ENCODE measurements at regions not wholly inside any gene's neighbourhood (a gene's known extent, or its start where the extent isn't known, plus 50 kb on each side); places are given as distances from the start of the nearest gene placed in this dataset.

DNA sequence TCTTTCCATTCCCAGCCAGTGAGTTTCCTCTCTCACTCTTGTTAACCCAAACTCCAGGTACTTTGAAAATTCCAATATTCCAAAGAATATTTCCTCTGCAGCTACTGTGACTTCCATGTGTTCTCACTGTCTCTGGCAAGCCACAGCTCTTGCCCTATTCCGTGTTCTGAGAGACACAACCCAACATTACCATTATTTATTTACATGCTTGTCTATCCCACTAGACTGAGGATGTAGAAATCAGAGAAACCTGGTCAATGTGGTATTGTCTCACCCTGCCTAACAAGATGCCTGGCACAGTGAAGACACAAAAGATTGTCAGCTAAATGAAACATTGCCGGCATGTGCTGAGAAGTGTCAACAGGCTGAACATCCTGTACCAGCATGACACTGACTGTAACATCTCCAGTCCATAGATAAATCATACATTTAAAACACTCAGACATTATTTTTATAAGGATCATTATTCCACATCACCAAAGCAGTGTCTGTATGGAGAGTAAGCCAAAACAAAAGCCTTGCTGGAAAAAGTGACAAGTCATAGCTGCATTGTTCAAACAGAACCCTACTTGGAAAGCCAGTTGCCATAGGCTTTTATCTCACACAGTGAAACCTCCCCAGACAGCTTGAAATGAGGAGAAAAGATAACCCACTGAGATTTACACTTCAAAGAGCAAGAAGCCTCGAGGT, 72.3 kb downstream of the SIPA1L2 start:
- TF ChIP-seq, protein P1, sequence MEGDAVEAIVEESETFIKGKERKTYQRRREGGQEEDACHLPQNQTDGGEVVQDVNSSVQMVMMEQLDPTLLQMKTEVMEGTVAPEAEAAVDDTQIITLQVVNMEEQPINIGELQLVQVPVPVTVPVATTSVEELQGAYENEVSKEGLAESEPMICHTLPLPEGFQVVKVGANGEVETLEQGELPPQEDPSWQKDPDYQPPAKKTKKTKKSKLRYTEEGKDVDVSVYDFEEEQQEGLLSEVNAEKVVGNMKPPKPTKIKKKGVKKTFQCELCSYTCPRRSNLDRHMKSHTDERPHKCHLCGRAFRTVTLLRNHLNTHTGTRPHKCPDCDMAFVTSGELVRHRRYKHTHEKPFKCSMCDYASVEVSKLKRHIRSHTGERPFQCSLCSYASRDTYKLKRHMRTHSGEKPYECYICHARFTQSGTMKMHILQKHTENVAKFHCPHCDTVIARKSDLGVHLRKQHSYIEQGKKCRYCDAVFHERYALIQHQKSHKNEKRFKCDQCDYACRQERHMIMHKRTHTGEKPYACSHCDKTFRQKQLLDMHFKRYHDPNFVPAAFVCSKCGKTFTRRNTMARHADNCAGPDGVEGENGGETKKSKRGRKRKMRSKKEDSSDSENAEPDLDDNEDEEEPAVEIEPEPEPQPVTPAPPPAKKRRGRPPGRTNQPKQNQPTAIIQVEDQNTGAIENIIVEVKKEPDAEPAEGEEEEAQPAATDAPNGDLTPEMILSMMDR (IDR thresholded peaks at IDR 0.05) = no peak
- no peak for TF ChIP-seq POLR2A (IDR thresholded peaks at IDR 0.05)

Measured in Peyer's patch (tissue), 4 donors.